GM12878 (cell line): ENCODE measurements at regions not wholly inside any gene's neighbourhood (a gene's known extent, or its start where the extent isn't known, plus 50 kb on each side); places are given as distances from the start of the nearest gene placed in this dataset.

Experiments used
- ATAC-seq: fragments of 200-7000 bp; cut with Tn5 transposase; 3 replicates; pipeline ENCODE4 v1.9.1; 2020; ENCODE audit warnings: mild to moderate bottlenecking, moderate library complexity
- BruUV-seq: library from RNA; stranded (reverse); fragments of 400-500 nt; replicated peaks from 2 replicates; lab custom pipeline; 2021; lab: Mats Ljungman, UMichigan
- CTCF ChIA-PET: fragments of 300-600 bp; sonication (Branson Sonifier 250); formaldehyde crosslinking; extraction: SDS; loops from one replicate; lab custom pipeline; 2021; ENCODE audit warnings: inconsistent platforms; lab: Yijun Ruan, JAX
- POLR2A ChIA-PET: fragments of 350-600 bp; formaldehyde crosslinking; extraction: SDS; loops from one replicate; lab custom pipeline; 2021; ENCODE audit warnings: inconsistent platforms; lab: Charles Lee
- RAD21 ChIA-PET: fragments of 300-600 bp; sonication (Branson Sonifier 250); formaldehyde crosslinking; loops from one replicate; lab custom pipeline; 2023; ENCODE audit warnings: antibody characterized with exemption; ENCODE audit not compliant: unreplicated experiment; lab: Charles Lee
- SMC1A ChIA-PET: fragments of 300-600 bp; sonication (Branson Sonifier 250); formaldehyde crosslinking; loops from one replicate; lab custom pipeline; 2023; ENCODE audit not compliant: unreplicated experiment, uncharacterized antibody; lab: Charles Lee
- DNase-seq: peaks from one replicate; pipeline ENCODE4 v3.0.0-alpha.2; 2011; ENCODE audit warnings: low read depth, low spot score
- FAIRE-seq: peaks from 3 replicates; lab custom pipeline; 2011; peaks lifted over from hg19 to GRCh38; lab: Jason Lieb, UNC
- H2AFZ ChIP-seq: 2 replicates; pipeline ENCODE4 v1.6.0; 2011; ENCODE audit warnings: low read depth, low read length, control low read depth; ENCODE audit not compliant: control insufficient read depth
- H3K27ac ChIP-seq: 2 replicates; pipeline ENCODE4 v1.5.1; 2011; ENCODE audit warnings: control low read depth; ENCODE audit not compliant: control insufficient read depth, insufficient read depth
- H3K27me3 ChIP-seq, 2 experiments: replicated peaks in 1 of 2; 2 replicates each; pipeline versions ENCODE4 v1.6.0 to v1.6.1; 2011; ENCODE audit warnings: low read length in 1 of 2; ENCODE audit not compliant: control insufficient read depth in 2 of 2, insufficient read depth in 2 of 2
- H3K36me3 ChIP-seq, 2 experiments: 2 replicates each; pipeline ENCODE4 v1.5.1; 2011; ENCODE audit warnings: low read length in 1 of 2; ENCODE audit not compliant: control insufficient read depth in 2 of 2, insufficient read depth in 2 of 2
- H3K4me1 ChIP-seq: 2 replicates; pipeline ENCODE4 v1.6.1; 2011; ENCODE audit warnings: mild to moderate bottlenecking, low read length, moderate library complexity, mixed read lengths; ENCODE audit not compliant: control insufficient read depth, insufficient read depth
- H3K4me2 ChIP-seq: 2 replicates; pipeline ENCODE4 v1.6.0; 2011; ENCODE audit warnings: control low read depth; ENCODE audit not compliant: control insufficient read depth, insufficient read depth
- H3K4me3 ChIP-seq: fragments of 200-600 bp; sonication (generic); 2 replicates; pipeline ENCODE4 v1.5.1; 2016
- H3K79me2 ChIP-seq: 2 replicates; pipeline ENCODE4 v1.6.0; 2011; ENCODE audit warnings: low read length; ENCODE audit not compliant: control insufficient read depth, insufficient read depth
- H3K9ac ChIP-seq: 2 replicates; pipeline ENCODE4 v1.8.0; 2011; ENCODE audit warnings: low read length, control low read depth, mixed read lengths; ENCODE audit not compliant: control insufficient read depth, insufficient read depth
- H3K9me3 ChIP-seq: replicated peaks from 3 replicates; pipeline ENCODE4 v1.5.1; 2011; ENCODE audit warnings: mild to moderate bottlenecking, low read length; ENCODE audit not compliant: control insufficient read depth, insufficient read depth
- H4K20me1 ChIP-seq: 2 replicates; pipeline ENCODE4 v1.6.0; 2011; ENCODE audit not compliant: control insufficient read depth, insufficient read depth
- ASH2L ChIP-seq: fragments of 300-600, 200-600 bp; sonication (generic); IDR thresholded peaks from 2 replicates; pipeline ENCODE4 v1.6.1; 2017; ENCODE audit warnings: low read depth, mild to moderate bottlenecking, borderline replicate concordance
- BACH1 ChIP-seq: fragments of 450-650 bp; IDR thresholded peaks from 2 replicates; pipeline ENCODE4 v1.6.1; 2017; ENCODE audit warnings: mild to moderate bottlenecking, borderline replicate concordance
- BRCA1 ChIP-seq: IDR thresholded peaks from 2 replicates; pipeline ENCODE4 v1.6.1; 2011; ENCODE audit warnings: low read depth, low read length, improper control_type of control experiment
- CHD2 ChIP-seq: IDR thresholded peaks from 2 replicates; pipeline ENCODE4 v1.6.1; 2011; ENCODE audit warnings: low read depth, low read length, improper control_type of control experiment, borderline replicate concordance
- CREM ChIP-seq: IDR thresholded peaks from 2 replicates; pipeline ENCODE4 v1.6.1; 2014; ENCODE audit warnings: antibody characterized with exemption, low read depth
- EGR1 ChIP-seq, 2 experiments: IDR thresholded peaks; 1 replicate in 1 of 2; 2 replicates in 1 of 2; pipeline ENCODE4 v1.6.1; 2011 to 2012; ENCODE audit warnings: low read depth in 2 of 2, low read length in 2 of 2, borderline replicate concordance in 1 of 2, mild to moderate bottlenecking in 1 of 2, moderate library complexity in 1 of 2
- ESRRA ChIP-seq: IDR thresholded peaks from 2 replicates; pipeline ENCODE4 v1.6.1; 2012; ENCODE audit warnings: mild to moderate bottlenecking, low read length, improper control_type of control experiment
- ETV6 ChIP-seq, 2 experiments: fragments of 450-650 bp in 1 of 2; IDR thresholded peaks in 1 of 2; conservative IDR thresholded peaks in 1 of 2; 2 replicates each; pipeline ENCODE4 v1.6.1; 2014; ENCODE audit warnings: antibody characterized with exemption in 1 of 2, borderline replicate concordance in 1 of 2, low read depth in 1 of 2, mild to moderate bottlenecking in 1 of 2, moderate library complexity in 1 of 2
- FOS ChIP-seq: IDR thresholded peaks from 3 replicates; pipeline ENCODE4 v1.6.1; 2011; ENCODE audit warnings: borderline replicate concordance; ENCODE audit not compliant: insufficient read length; ENCODE audit errors: extremely low read depth
- HCFC1 ChIP-seq: fragments of 150-350 bp; IDR thresholded peaks from 2 replicates; pipeline ENCODE4 v1.6.1; 2014; ENCODE audit warnings: low read length
- HDAC2 ChIP-seq: fragments of 200-600 bp; sonication (generic); IDR thresholded peaks from 2 replicates; pipeline ENCODE4 v1.6.1; 2017
- KDM1A ChIP-seq: fragments of 200-600 bp; sonication (generic); IDR thresholded peaks from 2 replicates; pipeline ENCODE4 v1.6.1; 2016; ENCODE audit warnings: borderline replicate concordance
- MEF2B ChIP-seq: fragments of 450-650 bp; IDR thresholded peaks from 2 replicates; pipeline ENCODE4 v1.6.1; 2018; ENCODE audit warnings: mild to moderate bottlenecking, moderate library complexity; ENCODE audit not compliant: partially characterized antibody, poor library complexity, severe bottlenecking
- SIN3A ChIP-seq: IDR thresholded peaks from 2 replicates; pipeline ENCODE4 v1.6.1; 2012; ENCODE audit warnings: low read depth, low read length, improper control_type of control experiment
- SUZ12 ChIP-seq: fragments of 200-600 bp; sonication (generic); IDR thresholded peaks from one replicate; pipeline ENCODE4 v1.6.1; 2018; ENCODE audit warnings: antibody characterized with exemption, mild to moderate bottlenecking; ENCODE audit not compliant: unreplicated experiment
- YBX1 ChIP-seq: fragments of 450-650 bp; IDR thresholded peaks from 2 replicates; pipeline ENCODE4 v1.6.1; 2016; ENCODE audit warnings: antibody characterized with exemption
- WGBS: methylation state at CpG from one replicate; pipeline ENCODE4 v1.1.6; 2016; ENCODE audit warnings: low lambda C conversion rate; ENCODE audit not compliant: insufficient replicate concordance, insufficient coverage; ENCODE audit errors: missing lambda C conversion rate; 5-methylcytosine and 5-hydroxymethylcytosine counted together
- in situ Hi-C: fragments of 300-500 bp; cut with MboI; formaldehyde crosslinking; loops from 9 replicates; pipeline ENCODE4 v1.14.3; 2018; ENCODE audit warnings: mixed read lengths
- intact Hi-C: fragments of 100-400 bp; cut with micrococcal nuclease; formaldehyde crosslinking; loops from one replicate; pipeline ENCODE4 v1.14.2; 2022; ENCODE audit not compliant: unreplicated experiment
- TF ChIP-seq, protein P1 (sequence below): IDR thresholded peaks from 2 replicates; pipeline ENCODE4 v1.6.1; 2012; ENCODE audit warnings: low read depth, low read length, improper control_type of control experiment

DNA sequence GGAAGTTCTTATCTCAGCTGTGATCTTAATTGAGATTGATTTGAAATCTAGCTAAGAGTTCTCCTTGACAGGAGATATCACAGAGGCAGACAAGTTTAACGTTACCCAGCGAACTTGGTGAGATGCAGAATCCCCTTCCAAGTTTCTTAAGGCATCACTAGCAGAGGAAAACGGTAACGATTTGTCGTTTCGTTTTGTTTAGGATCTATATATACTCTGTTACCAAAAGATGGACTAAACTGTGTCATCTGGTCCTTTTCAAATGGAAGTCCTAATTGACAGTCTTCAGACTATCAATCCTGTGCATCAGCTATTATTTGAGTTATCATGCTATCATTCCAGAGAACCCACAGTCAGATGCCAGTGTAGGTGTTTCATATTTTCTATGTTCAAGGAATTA lies 316.7 kb upstream of the SORCS1 start:
- TF ChIP-seq KDM1A: no peak
- no peak for TF ChIP-seq SUZ12
- no peak for TF ChIP-seq MEF2B
- TF ChIP-seq FOS: no peak
- WGBS: 70% methylated on average over 6 of the region's 6 CpGs
- ChIA-PET POLR2A (interaction anchor here (1.3 kb wide), 1 partner anchor 68 kb away, joined by 3 read pairs; no protein-coding TSS in a partner anchor), SMC1A (interaction anchor here (0.6 to 4.7 kb wide), 5 partner anchors 11 to 72 kb away, joined by 3 to 23 read pairs (median 7); no protein-coding TSS in a partner anchor), RAD21 (interaction anchor here (0.8 to 2.4 kb wide), 3 partner anchors 27 to 723 kb away, joined by 3 to 9 read pairs (median 3); no protein-coding TSS in a partner anchor), CTCF (interaction anchor here (1.2 to 3.5 kb wide), 3 partner anchors 10 to 72 kb away, joined by 4 to 14 read pairs (median 5); no protein-coding TSS in a partner anchor)
- peaks cover 7% of the 10 kb centered on the region for H3K4me1 ChIP-seq
- H3K36me3 ChIP-seq: no peaks in the 10 kb centered on the region
- no peak for FAIRE-seq
- H2AFZ ChIP-seq: no peak overlapping the region
- in situ Hi-C loops (no loop called here), intact Hi-C loops (no loop called here)
- no peak for DNase-seq
- no peaks in the 10 kb centered on the region for H3K79me2 ChIP-seq
- no peaks in the 10 kb centered on the region for H3K27me3 ChIP-seq
- no TSS peak for BruUV-seq
- no peaks in the 10 kb centered on the region for H4K20me1 ChIP-seq
- H3K4me2 ChIP-seq: no peak overlapping the region
- no peaks in the 10 kb centered on the region; the same call in 2 of the 3 replicates for H3K9me3 ChIP-seq
- ATAC-seq: no peak
- H3K4me3 ChIP-seq: no peak overlapping the region
- no peak overlapping the region for H3K9ac ChIP-seq
- H3K27ac ChIP-seq: no peak overlapping the region

GRCh38 chr10:107480781-107481180 lies 316.3 kb upstream of the SORCS1 start:
- Histone ChIP-seq H3K4me1 (peaks cover 7% of the 10 kb centered on the region), H3K79me2 (no peaks in the 10 kb centered on the region), H3K9ac (no peak overlapping the region), H3K9me3 (no peaks in the 10 kb centered on the region; the same call in 2 of the 3 replicates), H3K27ac (no peak overlapping the region)
- no TSS peak for BruUV-seq
- in situ Hi-C loops: no loop called here
- RAD21 ChIA-PET: interaction anchor here (0.8 to 2.4 kb wide), 5 partner anchors 26 to 723 kb away, joined by 3 to 9 read pairs (median 3); no protein-coding TSS in a partner anchor
- intact Hi-C loops: no loop called here
- FAIRE-seq: no peak
- TF ChIP-seq YBX1: no peak
- TF ChIP-seq, protein P1, sequence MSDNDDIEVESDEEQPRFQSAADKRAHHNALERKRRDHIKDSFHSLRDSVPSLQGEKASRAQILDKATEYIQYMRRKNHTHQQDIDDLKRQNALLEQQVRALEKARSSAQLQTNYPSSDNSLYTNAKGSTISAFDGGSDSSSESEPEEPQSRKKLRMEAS: no peak
- no peak for TF ChIP-seq ASH2L
- no peak for TF ChIP-seq ETV6 (conservative IDR thresholded peaks at IDR 0.05 in 1 of 2, IDR thresholded peaks at IDR 0.05 in 1 of 2; ENCODE audit: borderline replicate concordance in 1 of 2, low read depth in 1 of 2)
- TF ChIP-seq BACH1: no peak
- no peak for TF ChIP-seq EGR1 (IDR thresholded peaks at IDR 0.05; ENCODE audit: borderline replicate concordance in 1 of 2, low read depth in 2 of 2, low read length in 2 of 2)
- TF ChIP-seq CHD2: no peak
- no peak for TF ChIP-seq HDAC2
- TF ChIP-seq HCFC1: no peak
- TF ChIP-seq ESRRA: no peak
- TF ChIP-seq CREM: no peak
- TF ChIP-seq BRCA1: no peak
- TF ChIP-seq SIN3A: no peak
- TF ChIP-seq, all 136 proteins: peak for 0
- no peak for DNase-seq
- POLR2A ChIA-PET: interaction anchor here (0.6 to 1.3 kb wide), 2 partner anchors 69 to 181 kb away, joined by 3 to 4 read pairs; no protein-coding TSS in a partner anchor
- H4K20me1 ChIP-seq: no peaks in the 10 kb centered on the region
- no peaks in the 10 kb centered on the region for H3K27me3 ChIP-seq
- no peak overlapping the region for H2AFZ ChIP-seq
- CTCF ChIA-PET: interaction anchor here (0.6 to 1.2 kb wide), 3 partner anchors 8 to 137 kb away, joined by 3 to 4 read pairs (median 3); no protein-coding TSS in a partner anchor
- no peak overlapping the region for H3K4me3 ChIP-seq
- no peak overlapping the region for H3K4me2 ChIP-seq
- no peaks in the 10 kb centered on the region for H3K36me3 ChIP-seq
- SMC1A ChIA-PET: interaction anchor here (0.6 to 4.7 kb wide), 8 partner anchors 11 to 72 kb away, joined by 3 to 23 read pairs (median 3); no protein-coding TSS in a partner anchor
- ATAC-seq: no peak
